ENCODE measurements at regions not wholly inside any gene's neighbourhood (a gene's known extent, or its start where the extent isn't known, plus 50 kb on each side); places are given as distances from the start of the nearest gene placed in this dataset.

DNA sequence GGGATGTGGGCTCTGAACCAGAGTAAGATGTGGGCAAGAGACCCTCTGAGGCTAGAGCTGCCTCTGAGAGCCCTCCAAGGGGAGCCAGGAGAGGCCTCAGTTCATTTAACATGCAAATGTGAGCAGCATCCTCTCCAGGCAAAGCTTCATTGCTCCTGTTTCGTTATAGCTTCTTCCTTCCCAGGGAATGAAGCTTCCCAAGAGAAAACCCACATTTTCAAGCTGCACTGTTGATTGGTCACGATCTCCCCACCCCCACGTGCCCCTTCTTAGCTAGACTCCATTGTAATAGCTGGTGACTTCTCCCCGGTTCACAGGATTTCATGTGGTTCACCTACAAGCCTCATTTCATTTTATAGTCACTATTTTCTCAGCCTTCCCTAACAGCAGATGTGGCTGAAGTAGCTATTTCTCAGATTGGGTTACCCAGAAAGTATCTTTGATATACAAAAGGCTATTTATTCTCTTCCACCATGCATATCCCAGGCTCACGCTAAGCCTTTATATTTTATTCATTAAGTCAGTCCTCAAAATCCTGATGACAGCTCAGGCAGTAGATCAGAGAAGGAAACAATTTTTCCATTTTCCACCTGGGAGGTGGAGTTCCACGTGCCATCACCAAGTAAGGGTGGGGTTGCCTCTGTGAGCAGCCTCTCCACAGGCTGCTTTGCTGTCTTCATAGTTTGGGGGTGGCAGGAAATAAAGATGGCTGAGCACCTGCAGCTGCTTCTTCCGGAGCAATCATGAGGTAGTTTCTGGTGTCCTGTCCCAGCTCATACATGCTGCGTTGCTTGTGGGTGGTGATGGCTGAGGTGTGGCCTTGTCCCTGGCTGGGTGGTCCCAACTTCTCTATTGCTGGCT is 178.3 kb upstream of the RAB4A start:
- DNase-seq (ENCODE audit: low spot score): no peak

GRCh38 chr1:229093238-229093540 is 177.7 kb upstream of the RAB4A start:
- DNase-seq (ENCODE audit: low spot score): no peak

- no peak for DNase-seq (ENCODE audit: low spot score)
Observed at GRCh38 chr1:229093609-229094336, 177.1 kb upstream of the RAB4A start.

DNA sequence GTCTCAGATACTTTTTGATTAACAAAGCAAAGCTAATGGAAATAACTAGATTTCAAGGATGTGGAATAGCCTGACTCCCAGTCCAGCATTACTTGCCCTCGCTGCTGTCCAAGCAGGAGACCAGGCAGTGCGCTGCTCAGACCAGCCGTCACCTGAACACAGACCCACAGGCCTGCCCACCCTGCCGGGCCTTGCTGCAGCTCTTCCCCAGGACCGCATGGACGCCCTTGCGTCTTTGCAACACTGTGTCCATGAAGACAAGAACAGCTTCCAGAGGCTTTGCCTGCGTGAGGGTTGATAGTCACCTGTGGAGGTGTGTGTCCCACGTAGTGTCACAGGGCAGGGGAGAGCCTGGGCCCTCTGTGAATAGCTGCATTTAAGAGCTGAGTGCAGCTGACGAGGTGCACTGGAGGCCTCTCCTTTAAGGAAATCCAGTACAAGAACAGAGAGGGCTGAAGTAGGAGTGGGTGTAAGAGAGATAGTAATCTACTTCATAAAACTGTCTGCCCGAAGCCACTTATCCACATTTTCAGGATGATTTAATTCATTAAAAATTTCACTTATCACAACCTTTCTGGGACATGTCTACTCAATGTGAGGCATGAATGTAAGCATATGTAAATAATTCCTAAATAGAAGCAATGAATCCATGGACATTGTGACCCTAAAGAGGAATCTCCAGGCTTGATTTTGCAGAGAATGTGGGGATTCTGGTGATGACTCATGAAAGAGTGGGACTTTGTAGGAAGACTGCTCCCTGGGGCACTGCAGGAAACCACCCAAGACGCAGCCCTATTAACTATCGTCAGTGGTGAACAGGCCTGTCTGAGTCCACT is 176.2 kb upstream of the RAB4A start:
- no peak for DNase-seq (ENCODE audit: low spot score)

GRCh38 chr1:229095325-229095724 is 175.6 kb upstream of the RAB4A start:
- DNase-seq (ENCODE audit: low spot score): no peak

- DNase-seq (ENCODE audit: low spot score): no peak
Observed at GRCh38 chr1:229097356-229097755, 173.6 kb upstream of the RAB4A start.

- no peak for DNase-seq (ENCODE audit: low spot score)
Observed at GRCh38 chr1:229098361-229098760, 172.6 kb upstream of the RAB4A start.

DNA sequence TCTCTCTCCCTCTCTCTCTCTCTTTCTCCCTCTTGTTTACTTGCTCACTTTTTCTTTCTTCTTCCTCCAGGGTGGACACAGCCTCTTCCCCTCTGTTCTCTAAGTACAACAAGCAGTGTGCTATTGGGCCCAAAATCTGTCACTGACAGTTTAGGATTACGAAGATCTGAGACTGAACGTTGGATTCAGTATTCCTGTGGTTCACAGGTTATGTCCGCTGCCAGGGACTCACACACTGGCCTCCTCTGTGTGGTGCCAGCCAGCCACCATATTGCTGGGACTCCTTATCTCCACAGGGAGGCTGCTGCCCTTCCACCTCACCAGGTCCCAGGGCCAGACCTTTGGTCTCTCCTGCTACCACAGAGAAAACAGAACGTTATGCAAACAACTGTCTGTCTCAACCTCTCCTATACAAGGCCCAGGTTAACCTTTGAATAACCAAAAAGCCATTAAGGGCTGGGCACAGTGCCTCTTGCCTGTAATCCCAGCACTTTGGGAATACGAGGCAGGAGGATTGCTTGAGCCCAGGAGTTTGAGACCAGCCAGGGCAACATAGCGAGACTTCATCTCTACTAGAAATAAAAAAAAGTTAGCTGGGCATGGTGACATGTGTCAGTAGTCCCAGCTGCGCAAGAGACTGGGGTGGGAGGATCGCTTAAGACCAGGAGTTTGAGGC is 171.9 kb upstream of the RAB4A start:
- DNase-seq (ENCODE audit: low spot score): no peak

- DNase-seq (ENCODE audit: low spot score): no peak
Observed at GRCh38 chr1:229101011-229101871, 169.7 kb upstream of the RAB4A start.

DNA sequence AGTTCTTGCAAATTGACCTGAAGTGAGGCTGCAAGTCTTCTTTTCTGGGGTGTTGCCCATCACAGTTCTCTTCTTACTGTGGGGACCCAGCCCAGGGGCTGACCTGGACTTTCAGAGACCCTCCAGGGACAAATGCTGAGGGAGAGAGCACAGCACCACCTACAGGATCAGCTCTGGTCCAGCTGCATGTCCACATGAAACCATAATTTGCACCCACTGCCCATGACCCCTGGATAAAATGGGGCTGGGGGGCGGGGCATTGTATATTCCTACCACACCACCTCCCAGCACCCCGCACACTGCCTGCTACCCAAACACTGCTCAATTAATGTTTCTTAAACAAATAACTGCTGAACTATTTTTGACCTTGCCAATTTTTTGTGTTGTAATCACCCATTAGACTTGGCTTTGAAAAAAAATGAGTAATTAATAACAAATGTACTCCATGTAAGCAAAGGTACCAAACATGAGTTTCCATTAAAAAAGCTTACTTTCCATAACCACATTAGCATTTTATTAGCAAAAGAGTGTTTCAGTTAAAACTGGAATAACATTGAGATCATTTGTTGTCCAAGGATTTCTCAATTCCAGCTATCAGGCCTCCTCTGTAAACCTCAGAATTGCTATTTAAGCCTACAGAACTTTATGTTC is 168.0 kb upstream of the RAB4A start:
- DNase-seq (ENCODE audit: low spot score): no peak

- no peak for DNase-seq (ENCODE audit: low spot score)
Observed at GRCh38 chr1:229104654-229105053, 166.3 kb upstream of the RAB4A start.

GRCh38 chr1:229105109-229105508 is 165.8 kb upstream of the RAB4A start:
- no peak for DNase-seq (ENCODE audit: low spot score)

DNA sequence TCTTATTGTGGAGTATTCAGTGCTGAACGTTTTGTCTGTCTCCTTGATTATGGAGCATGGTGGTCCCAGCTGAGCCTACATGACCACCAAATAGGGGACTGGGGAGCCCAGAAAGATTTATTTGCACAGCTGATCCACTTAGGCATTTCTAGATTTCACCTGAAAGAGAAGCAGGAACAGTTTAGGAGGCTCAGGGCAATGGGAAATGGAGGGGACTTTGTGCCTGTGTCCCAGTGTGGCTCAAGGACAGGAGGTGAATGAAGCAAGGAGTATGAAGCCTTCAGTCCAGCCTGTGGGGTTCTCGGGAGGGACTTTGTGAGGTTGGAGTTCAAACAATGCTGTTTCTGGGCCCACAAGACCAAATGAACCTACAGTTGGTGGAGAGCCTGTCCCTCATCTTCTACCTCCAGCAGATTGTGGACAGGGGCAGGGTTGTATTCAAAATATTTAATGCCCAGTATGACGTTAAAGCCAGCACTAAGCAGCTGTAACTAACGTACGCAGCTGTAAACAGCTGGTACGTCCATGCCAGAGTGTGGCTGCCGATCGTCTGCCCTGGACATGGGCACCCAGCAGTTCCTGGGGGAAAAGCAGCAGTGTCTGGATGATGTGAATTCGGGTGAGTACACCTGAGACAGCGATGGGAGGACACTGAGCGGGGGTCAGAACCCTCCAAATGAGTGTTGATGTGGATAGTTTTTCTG is 164.9 kb upstream of the RAB4A start:
- DNase-seq (ENCODE audit: low spot score): no peak

GRCh38 chr1:229106526-229107125 is 164.3 kb upstream of the RAB4A start:
- DNase-seq (ENCODE audit: low spot score): no peak

DNA sequence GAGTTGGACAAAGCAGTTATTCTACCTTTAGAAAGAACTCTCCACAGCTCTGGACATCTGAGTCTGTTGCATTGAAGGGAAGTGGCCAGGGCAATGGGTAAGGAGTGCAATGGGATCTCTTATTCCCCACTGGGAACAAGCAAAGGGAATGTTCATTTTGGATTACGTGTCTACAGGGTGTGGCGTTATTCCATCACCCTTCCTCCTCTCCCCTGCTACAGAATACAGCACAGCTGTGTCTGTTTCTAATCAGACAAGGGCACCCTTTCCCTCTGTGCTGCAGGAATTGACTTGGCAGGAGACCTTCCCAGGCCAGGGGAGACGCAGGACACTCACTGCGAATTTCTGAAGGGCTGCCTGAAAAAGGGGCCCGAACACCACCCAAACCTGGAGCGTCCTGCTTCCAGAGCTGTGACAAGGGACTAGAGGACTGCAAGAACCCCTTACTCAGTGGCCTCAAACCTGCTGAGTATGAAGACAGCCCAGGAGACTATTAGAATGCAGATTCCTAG is 163.6 kb upstream of the RAB4A start:
- DNase-seq (ENCODE audit: low spot score): no peak

DNA sequence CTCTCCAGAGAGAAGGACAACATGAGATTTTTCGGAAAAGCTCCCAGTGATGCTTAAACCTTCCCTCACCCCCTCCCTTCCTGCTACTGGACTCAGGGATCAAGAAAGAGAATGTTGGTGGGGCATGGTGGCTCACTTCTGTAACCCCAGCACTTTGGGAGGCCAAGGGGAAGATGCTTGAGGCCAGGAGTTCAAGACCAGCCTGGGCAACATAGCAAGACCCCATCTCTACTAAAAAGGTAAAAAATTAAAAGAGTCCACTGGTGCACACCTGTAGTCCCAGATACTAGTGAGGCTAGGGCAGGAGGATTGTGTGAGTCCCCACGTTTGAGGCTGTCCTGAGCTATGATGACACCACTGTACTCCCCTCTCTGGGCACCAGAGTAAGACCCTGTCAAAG is 162.9 kb upstream of the RAB4A start:
- DNase-seq (ENCODE audit: low spot score): no peak

- no peak for DNase-seq (ENCODE audit: low spot score)
Observed at GRCh38 chr1:229108598-229109201, 162.2 kb upstream of the RAB4A start.

DNA sequence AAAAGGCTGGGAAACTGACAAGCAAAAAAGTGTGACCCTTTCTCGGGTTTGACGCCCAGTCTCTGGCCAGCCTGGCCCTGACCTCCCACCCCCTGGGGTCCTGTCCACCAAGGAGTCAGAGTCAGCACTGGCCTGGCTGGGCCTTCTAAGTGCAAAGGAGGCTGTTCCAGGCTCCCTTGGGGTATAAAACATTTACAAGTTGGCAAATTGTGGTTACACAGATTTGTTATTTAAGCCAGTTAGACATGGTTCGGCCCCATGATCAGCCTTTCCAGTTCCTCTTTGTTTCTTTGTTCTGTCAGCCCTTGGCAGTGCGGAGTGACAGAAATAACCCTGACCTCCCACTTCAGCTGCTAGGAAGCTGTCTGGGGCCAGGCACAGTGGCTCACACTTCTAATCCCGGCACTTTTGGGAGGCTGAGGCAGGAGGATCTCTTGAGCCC is 161.6 kb upstream of the RAB4A start:
- DNase-seq (ENCODE audit: low spot score): no peak

DNA sequence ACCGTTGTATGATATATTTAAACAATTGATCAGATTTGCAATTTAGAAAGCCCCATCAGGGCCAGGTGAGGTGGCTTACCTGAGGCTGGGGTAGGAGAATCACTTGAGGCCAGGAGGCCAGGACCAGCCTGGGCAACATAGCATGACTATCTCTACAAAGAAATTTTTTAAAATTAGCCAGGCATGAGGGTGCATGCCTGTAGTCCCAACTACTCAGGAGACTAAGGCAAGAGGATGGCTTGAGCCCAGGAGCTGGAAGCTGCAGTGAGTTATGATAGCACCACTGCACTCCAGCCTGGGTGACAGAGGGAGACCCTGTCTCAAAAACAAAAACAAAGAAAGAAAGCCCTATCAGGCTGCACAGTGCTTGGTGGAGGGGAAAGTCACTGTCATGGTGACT is 159.9 kb upstream of the RAB4A start:
- DNase-seq (ENCODE audit: low spot score): no peak
